Body of pancreas (tissue), 4 donors: ENCODE measurements at regions not wholly inside any gene's neighbourhood (a gene's known extent, or its start where the extent isn't known, plus 50 kb on each side); places are given as distances from the start of the nearest gene placed in this dataset.

Source experiments
- CTCF ChIP-seq, 7 experiments: fragments of 450-650 bp in 4 of 7; fragments of 200-600 bp in 3 of 7; sonication (generic) in 3 of 7; IDR thresholded peaks; one replicate each; pipeline ENCODE4 v1.5.1; 2016 to 2019; ENCODE audit warnings: antibody characterized with exemption in 7 of 7
- POLR2A ChIP-seq, 3 donors: fragments of 450-650 bp; IDR thresholded peaks; one replicate each; pipeline ENCODE4 v1.6.1; 2016; ENCODE audit warnings: antibody characterized with exemption in 3 of 3, mild to moderate bottlenecking in 2 of 3

GRCh38 chrY:14290656-14291375 lies 233.5 kb upstream of the NLGN4Y start:
- TF ChIP-seq CTCF (IDR thresholded peaks at IDR 0.05) (no peak), POLR2A (IDR thresholded peaks at IDR 0.05) (no peak)
